HUDEP-2 (cell line): ENCODE measurements at regions not wholly inside any gene's neighbourhood (a gene's known extent, or its start where the extent isn't known, plus 50 kb on each side); places are given as distances from the start of the nearest gene placed in this dataset.

Experiments used
- DNase-seq, 76 experiments: peaks; one replicate each; lab custom pipeline; 2025; ENCODE audit not compliant: unreplicated experiment in 76 of 76; lab: John Stamatoyannopoulos, UW

- no peak for DNase-seq
Measured at GRCh38 chr2:17309181-17309580, 209.1 kb downstream of the RAD51AP2 start.

DNA sequence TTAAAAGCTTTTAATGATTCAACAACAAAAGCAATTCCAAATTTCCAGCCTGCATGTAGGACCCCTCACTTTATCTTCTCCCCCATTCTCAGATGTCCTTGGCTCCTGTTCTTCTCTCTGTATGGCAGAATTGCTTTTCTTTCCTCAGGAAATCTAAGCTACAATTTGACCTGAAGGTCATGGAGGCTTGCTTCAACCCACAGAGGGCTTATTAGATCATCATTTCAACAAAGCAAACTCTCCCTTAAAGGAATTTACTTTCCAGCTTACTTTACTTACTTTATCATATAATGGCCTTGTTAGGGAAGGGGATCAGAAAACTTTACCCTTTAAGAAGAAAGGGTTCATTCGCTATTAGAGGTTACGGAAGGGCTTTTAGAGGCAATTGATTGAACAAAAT, 211.5 kb downstream of the RAD51AP2 start:
- DNase-seq, result no peak

DNA sequence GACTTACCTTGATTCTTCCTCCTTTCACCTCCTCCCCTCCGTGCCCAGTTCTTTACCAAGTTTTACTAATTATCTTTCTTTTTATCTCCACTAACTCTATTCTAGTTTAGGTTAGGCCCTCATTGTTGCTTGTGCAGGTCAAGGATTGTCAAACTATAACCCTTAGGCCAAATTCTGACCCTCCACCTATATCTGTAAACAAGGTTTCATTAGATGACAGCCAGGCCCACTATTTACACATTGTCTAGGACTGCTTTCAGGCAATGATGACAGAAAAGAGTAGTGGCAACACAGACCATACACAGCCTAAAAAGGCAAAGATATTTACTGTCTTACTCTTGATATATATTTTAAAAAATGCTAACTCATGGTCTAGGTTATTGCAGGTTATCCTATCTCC, 212.0 kb downstream of the RAD51AP2 start:
- DNase-seq, result no peak

GRCh38 chr2:17303521-17303920, 214.7 kb downstream of the RAD51AP2 start:
- DNase-seq, result no peak

DNA sequence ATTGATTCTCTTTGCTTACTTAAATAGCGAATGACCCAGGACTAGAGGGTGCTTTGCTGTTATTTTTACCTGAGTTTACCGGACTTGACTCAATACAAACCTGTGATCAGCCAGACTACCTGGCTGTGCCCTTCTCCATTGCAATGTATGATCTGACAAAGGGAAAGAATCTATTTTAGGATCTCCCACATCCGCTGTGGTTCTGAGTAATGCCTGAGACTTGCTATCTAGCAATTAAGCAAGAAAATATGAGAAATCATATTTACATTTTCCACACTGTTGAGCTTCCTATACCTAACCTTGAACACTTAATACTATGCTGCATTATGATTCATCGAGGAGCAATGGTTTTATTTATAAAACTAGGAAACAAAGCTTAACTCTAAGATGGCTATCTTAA, 215.2 kb downstream of the RAD51AP2 start:
- no peak for DNase-seq

- no peak for DNase-seq
Measured at GRCh38 chr2:17302281-17302680, 216.0 kb downstream of the RAD51AP2 start.

GRCh38 chr2:17301437-17301836, 216.8 kb downstream of the RAD51AP2 start:
- DNase-seq, result no peak

DNA sequence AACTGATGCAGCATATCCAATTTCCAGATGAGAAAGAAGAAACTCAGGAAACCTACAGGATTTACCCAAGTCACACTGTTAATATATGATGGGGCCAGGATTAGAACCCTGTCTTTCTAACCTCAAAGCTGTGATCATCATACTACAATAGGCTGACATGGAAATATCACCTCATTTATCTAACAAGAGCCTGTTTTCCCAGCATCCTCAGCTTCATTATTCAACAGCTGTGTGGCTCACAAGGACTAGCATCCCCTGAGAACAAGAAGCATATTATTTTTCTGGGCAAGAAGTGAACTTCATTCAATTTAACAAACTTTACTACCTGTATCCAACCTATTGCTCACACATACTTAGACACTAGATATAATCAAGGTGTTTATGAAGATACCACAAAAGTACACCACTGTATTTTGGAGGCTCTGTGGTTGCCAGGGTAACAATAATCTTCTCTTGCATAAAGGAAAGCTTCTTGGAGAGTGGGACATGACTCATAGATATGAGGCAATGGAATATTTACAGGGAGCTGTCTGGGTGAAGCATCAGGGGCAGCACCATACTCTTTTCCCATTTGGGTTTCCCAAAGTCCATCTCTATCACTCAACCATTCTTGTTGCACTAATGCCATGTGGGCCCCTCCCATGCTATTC, 218.2 kb downstream of the RAD51AP2 start:
- DNase-seq, result no peak

GRCh38 chr2:17298453-17298852, 219.8 kb downstream of the RAD51AP2 start:
- no peak for DNase-seq

DNA sequence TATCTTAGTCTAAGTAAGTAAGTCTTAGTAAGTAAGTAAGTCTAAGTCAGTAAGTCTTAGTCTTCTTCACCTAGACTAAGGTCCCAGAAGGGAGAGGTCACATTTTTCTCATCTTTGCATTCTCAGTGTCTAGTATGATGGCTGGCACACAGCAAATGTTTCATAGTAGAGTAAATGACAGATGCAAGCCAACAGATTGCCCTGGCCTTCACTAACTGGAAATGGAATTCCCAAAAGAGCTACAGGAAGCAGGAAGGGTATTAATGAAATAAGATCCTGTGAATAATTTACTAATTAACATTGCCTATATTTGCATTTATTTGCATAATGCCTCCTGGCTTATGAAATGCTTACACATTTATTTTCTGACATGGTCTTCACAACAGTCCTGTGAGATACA, 221.6 kb downstream of the RAD51AP2 start:
- DNase-seq, result no peak

DNA sequence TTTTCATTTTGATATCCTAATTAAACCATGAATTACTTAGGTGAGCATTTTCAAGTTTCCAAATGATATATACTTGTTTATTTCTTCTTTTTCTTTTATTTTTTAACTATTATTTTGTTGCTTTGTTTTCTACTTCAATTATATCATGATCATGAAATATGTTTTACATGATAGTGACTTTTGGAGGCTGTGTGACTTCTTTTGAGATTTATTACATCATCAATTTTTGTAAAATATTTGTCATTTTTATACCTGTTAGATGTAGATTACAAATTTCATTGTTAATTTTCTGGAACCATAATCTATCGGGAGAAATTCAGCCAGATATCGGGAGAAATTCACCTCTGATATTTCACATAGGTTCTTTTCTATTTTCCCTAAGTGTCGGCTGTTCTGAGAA, 228.6 kb downstream of the RAD51AP2 start:
- no peak for DNase-seq

GRCh38 chr2:17287183-17287582, 231.1 kb downstream of the RAD51AP2 start:
- DNase-seq, result no peak

DNA sequence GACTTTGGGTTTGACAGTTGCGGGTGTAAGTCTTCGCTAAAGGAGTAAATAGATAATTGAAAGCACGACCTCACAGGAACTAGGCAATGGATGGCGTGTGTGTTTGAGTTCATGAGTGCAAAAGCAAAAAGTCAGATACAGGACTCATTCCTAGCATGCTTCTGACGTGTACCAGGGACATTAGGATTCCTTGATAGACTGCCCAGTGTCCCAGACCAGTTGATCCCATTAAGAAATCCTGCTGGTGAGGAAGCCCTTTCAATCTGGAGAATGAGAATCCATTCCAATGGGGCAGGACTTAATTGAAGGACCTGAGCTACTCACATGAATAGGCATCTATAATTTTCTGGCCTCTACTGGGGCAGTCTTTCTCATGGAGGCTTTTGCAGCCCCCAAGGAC, 235.4 kb downstream of the RAD51AP2 start:
- no peak for DNase-seq

- DNase-seq, result no peak
Measured at GRCh38 chr2:17282245-17282644, 236.0 kb downstream of the RAD51AP2 start.

DNA sequence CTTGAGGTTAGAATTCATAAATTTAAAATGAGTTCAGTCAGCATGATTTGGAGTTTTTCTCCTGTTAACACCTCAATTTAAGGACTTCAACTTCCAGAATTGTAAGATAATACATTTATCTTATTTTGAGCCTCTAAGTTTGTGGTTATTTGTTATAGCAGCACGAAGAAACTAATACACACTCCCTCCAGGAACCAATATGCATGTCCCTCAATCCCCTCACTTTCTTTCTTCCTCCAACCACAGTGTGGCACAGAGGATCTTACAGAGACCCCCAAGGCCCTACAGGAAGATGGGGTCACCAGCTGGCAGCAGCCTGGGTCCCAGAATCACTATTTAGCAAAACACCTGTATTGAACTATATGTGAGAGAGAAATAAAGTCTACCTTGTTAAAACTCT, 242.0 kb downstream of the RAD51AP2 start:
- DNase-seq, result no peak

DNA sequence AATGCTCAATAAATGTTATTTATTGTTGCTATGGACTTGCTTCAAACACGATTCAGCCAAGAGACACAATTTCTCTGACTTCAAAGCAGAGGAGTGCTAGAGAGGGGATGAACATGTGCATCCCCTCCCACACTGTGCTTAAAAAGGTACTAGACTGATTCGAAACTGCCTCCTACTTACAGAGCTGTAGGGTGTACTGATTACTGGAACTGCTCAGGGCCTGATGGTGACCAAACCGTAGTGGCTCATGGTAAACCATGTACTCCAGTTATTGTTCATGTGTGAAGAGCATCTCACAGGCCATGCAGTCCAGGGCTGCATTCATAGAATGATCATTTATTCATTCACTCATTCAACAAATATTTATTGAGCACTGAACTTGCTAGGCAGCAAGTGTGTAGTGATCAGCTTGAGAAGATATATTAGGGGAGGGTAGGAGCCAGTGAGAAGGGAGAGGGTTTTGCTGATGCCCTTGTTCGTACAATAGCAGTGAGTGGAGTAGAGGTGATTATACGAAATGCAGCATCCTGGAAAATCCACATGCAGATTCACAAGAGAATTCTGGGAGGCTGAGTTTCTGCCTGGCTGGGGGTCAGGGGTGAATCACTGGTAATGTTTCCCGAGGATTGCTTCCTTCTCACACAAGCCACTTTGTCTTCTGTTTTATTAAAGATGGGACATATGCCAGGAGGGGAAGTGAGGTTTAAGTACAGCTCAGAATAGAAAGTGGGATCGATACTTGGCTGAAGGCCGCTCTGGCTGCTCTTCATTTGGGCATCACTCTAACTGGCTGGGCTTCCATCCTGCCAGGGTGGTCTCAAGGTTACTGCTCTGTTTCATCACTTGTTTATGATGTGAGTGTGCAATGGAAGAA, 245.4 kb downstream of the RAD51AP2 start:
- DNase-seq, result no peak

DNA sequence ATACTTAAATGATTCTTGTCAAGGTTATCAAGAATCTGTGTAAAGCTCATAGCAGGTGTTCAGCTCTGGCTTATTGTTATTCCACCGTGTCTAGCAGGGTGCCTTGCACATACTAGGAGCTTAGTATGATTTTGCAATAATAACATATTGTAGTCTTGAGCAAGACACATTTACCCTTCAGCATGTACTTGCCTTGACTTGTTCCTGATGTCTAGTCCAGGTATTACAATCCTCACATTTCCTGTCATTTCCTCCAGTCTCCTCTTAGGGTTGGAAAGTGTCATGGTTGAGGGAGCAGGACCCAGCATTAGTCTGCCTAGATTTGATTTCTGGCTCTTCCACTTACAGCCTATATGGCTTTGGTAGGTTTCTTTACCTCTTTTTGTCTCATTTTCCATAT, 246.1 kb downstream of the RAD51AP2 start:
- DNase-seq, result no peak

GRCh38 chr2:17271416-17271815, 246.8 kb downstream of the RAD51AP2 start:
- DNase-seq, result no peak

- no peak for DNase-seq
Measured at GRCh38 chr2:17270894-17271293, 247.3 kb downstream of the RAD51AP2 start.

- DNase-seq, result no peak
Measured at GRCh38 chr2:17263570-17263968, 254.7 kb downstream of the RAD51AP2 start.

DNA sequence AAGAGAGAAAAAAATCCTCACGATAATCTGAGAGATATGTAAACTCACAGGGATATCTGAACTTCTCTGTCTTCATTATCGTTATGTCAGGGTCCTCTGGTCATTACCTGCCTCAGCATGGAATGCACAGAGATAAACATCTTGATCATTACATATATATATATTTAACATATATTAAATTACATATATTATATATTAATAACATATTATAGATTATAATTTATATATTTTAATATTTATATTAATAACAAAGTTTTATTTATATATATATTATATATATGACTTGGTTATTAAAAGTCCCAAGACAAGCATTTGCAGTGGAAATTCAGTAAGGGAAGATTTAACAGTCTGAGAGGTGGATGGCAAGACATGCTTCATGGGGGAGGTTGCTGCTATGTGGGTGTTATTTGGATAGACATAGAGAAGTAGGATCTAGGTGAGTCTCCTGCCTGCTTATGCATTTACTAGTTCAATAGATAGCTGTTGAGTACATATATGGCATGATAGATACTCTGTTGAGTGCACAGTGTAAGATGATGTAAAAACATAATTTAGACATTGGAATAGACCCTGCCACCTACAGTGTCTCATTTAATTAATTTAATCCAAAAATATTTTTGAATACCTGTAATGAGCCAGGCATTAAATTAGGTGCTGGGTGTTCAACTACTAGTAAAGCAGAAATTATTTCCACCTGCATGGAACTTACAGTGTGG, 255.2 kb downstream of the RAD51AP2 start:
- DNase-seq, result no peak

- no peak for DNase-seq
Measured at GRCh38 chr2:17259613-17260012, 258.6 kb downstream of the RAD51AP2 start.
